ENCODE measurements at regions not wholly inside any gene's neighbourhood (a gene's known extent, or its start where the extent isn't known, plus 50 kb on each side); places are given as distances from the start of the nearest gene placed in this dataset.

DNA sequence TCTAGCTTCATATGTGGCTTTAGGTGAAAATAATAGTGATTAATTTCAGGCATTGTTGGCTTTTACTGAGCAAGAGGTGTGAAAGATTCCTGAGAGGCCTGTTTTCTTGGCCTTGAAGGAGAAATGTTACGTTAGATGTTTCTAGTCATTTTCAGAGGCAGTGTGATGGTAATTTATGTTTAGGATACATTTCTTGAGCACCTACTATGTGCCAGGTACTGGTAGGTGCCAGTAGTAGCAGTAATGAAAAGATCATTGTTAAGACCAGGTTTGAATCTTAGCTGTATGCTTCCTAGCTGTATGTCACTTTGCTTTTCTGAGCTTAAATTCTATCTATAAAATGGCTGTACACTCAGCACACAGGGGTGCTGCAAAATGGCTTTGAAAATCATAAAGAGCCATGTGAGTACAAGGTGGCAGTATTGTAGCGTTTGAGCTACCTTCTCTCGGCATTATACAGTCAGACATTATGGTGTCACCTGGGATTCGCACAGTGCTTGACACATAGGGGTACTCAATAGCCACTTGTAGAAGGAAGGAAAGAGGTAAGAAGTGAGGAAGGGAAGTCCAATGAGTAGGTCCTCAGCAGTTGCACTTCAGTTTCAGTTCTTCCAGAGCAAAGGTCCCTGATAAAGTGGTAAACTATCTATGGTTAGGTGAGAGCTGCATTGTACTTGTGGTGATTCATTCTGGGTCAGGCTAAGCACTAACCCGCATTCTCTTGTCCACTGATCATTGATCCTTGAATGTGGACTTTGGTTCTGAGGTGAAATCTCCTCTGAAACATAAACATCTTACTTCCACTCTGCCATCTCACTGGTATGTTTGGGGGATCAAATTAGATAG, 166.5 kb upstream of the NR3C1 start (continued):
- TF ChIP-seq RBFOX2 (IDR thresholded peaks at IDR 0.05; ENCODE audit: low read depth, low read length) = no peak
- no peak for TF ChIP-seq ZNF460 (CRISPR knock-in tag; IDR thresholded peaks at IDR 0.05; ENCODE audit: borderline replicate concordance)
- no peak for TF ChIP-seq ZNF598 (CRISPR knock-in tag; IDR thresholded peaks at IDR 0.05; ENCODE audit: borderline replicate concordance)
- peak; percentile 74 for TF ChIP-seq TEAD3 (CRISPR knock-in tag; optimal IDR thresholded peaks at IDR 0.05; ENCODE audit: borderline replicate concordance)
- no peak for TF ChIP-seq CCAR2 (optimal IDR thresholded peaks at IDR 0.05; ENCODE audit: low read depth, low read length)
- TF ChIP-seq, protein P1, sequence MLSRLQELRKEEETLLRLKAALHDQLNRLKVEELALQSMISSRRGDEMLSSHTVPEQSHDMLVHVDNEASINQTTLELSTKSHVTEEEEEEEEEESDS (CRISPR knock-in tag; IDR thresholded peaks at IDR 0.05; ENCODE audit: borderline replicate concordance) = no peak
- TF ChIP-seq FOXA3 (CRISPR knock-in tag; IDR thresholded peaks at IDR 0.05) = peak; percentile 63
- TF ChIP-seq, protein P2, sequence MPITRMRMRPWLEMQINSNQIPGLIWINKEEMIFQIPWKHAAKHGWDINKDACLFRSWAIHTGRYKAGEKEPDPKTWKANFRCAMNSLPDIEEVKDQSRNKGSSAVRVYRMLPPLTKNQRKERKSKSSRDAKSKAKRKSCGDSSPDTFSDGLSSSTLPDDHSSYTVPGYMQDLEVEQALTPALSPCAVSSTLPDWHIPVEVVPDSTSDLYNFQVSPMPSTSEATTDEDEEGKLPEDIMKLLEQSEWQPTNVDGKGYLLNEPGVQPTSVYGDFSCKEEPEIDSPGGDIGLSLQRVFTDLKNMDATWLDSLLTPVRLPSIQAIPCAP (CRISPR knock-in tag; IDR thresholded peaks at IDR 0.05; ENCODE audit: low read depth) = no peak
- no peak for TF ChIP-seq ZNF263 (CRISPR knock-in tag; IDR thresholded peaks at IDR 0.05)
- no peak for TF ChIP-seq PAWR (CRISPR knock-in tag; IDR thresholded peaks at IDR 0.05; ENCODE audit: borderline replicate concordance)
- TF ChIP-seq SP5 (CRISPR knock-in tag; IDR thresholded peaks at IDR 0.05; ENCODE audit: borderline replicate concordance, low read depth) = no peak
- TF ChIP-seq IKZF4 (CRISPR knock-in tag; IDR thresholded peaks at IDR 0.05; ENCODE audit: borderline replicate concordance, low read depth, not compliant biosample characterization) = no peak
- TF ChIP-seq ZNF550 (CRISPR knock-in tag; IDR thresholded peaks at IDR 0.05; ENCODE audit: borderline replicate concordance) = no peak
- TF ChIP-seq ZFP1 (CRISPR knock-in tag; IDR thresholded peaks at IDR 0.05) = no peak
- peak; percentile 74 for TF ChIP-seq HOMEZ (CRISPR knock-in tag; IDR thresholded peaks at IDR 0.05; ENCODE audit: low read depth)
- TF ChIP-seq, protein P3, sequence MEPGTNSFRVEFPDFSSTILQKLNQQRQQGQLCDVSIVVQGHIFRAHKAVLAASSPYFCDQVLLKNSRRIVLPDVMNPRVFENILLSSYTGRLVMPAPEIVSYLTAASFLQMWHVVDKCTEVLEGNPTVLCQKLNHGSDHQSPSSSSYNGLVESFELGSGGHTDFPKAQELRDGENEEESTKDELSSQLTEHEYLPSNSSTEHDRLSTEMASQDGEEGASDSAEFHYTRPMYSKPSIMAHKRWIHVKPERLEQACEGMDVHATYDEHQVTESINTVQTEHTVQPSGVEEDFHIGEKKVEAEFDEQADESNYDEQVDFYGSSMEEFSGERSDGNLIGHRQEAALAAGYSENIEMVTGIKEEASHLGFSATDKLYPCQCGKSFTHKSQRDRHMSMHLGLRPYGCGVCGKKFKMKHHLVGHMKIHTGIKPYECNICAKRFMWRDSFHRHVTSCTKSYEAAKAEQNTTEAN (CRISPR knock-in tag; conservative IDR thresholded peaks at IDR 0.05) = 0 out of 2 replicates have a peak, but pooled peaks have one; percentile 31
- TF ChIP-seq SAP130 (CRISPR knock-in tag; IDR thresholded peaks at IDR 0.05; ENCODE audit: low read depth) = peak; percentile 47; the same call in 1 of the 2 replicates
- TF ChIP-seq, protein P4, sequence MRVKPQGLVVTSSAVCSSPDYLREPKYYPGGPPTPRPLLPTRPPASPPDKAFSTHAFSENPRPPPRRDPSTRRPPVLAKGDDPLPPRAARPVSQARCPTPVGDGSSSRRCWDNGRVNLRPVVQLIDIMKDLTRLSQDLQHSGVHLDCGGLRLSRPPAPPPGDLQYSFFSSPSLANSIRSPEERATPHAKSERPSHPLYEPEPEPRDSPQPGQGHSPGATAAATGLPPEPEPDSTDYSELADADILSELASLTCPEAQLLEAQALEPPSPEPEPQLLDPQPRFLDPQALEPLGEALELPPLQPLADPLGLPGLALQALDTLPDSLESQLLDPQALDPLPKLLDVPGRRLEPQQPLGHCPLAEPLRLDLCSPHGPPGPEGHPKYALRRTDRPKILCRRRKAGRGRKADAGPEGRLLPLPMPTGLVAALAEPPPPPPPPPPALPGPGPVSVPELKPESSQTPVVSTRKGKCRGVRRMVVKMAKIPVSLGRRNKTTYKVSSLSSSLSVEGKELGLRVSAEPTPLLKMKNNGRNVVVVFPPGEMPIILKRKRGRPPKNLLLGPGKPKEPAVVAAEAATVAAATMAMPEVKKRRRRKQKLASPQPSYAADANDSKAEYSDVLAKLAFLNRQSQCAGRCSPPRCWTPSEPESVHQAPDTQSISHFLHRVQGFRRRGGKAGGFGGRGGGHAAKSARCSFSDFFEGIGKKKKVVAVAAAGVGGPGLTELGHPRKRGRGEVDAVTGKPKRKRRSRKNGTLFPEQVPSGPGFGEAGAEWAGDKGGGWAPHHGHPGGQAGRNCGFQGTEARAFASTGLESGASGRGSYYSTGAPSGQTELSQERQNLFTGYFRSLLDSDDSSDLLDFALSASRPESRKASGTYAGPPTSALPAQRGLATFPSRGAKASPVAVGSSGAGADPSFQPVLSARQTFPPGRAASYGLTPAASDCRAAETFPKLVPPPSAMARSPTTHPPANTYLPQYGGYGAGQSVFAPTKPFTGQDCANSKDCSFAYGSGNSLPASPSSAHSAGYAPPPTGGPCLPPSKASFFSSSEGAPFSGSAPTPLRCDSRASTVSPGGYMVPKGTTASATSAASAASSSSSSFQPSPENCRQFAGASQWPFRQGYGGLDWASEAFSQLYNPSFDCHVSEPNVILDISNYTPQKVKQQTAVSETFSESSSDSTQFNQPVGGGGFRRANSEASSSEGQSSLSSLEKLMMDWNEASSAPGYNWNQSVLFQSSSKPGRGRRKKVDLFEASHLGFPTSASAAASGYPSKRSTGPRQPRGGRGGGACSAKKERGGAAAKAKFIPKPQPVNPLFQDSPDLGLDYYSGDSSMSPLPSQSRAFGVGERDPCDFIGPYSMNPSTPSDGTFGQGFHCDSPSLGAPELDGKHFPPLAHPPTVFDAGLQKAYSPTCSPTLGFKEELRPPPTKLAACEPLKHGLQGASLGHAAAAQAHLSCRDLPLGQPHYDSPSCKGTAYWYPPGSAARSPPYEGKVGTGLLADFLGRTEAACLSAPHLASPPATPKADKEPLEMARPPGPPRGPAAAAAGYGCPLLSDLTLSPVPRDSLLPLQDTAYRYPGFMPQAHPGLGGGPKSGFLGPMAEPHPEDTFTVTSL (CRISPR knock-in tag; IDR thresholded peaks at IDR 0.05; ENCODE audit: borderline replicate concordance) = peak; percentile 47; the same call in 1 of the 2 replicates
- TF ChIP-seq ASH2L (IDR thresholded peaks at IDR 0.05; ENCODE audit: insufficient read length, low read depth, low read length) = no peak
- TF ChIP-seq SMARCE1 (IDR thresholded peaks at IDR 0.05; ENCODE audit: borderline replicate concordance) = no peak

Measured in HepG2 (cell line).